ENCODE measurements at regions not wholly inside any gene's neighbourhood (a gene's known extent, or its start where the extent isn't known, plus 50 kb on each side); places are given as distances from the start of the nearest gene placed in this dataset.
A peak's percentile ranks its signal among the peaks of the same experiment; 100 is the strongest.

GRCh38 chr4:185895351-185895750 lies 83.4 kb upstream of the SORBS2 start:
- DNase-seq: no peak

GRCh38 chr4:185895866-185896265 lies 83.9 kb upstream of the SORBS2 start:
- no peak for DNase-seq

GRCh38 chr4:185896817-185897488 lies 85.0 kb upstream of the SORBS2 start:
- DNase-seq: no peak

- DNase-seq: no peak
Measured at GRCh38 chr4:185898413-185898812, 86.4 kb upstream of the SORBS2 start.

- no peak for DNase-seq
Measured at GRCh38 chr4:185899833-185900232, 87.8 kb upstream of the SORBS2 start.

GRCh38 chr4:185902654-185903053 lies 90.7 kb upstream of the SORBS2 start:
- DNase-seq: peak; percentile 1 to 28

GRCh38 chr4:185903205-185903604 lies 91.2 kb upstream of the SORBS2 start:
- DNase-seq: no peak

- no peak for DNase-seq
Measured at GRCh38 chr4:185904381-185904780, 92.4 kb upstream of the SORBS2 start.

- no peak for DNase-seq
Measured at GRCh38 chr4:185909972-185910371, 98.0 kb upstream of the SORBS2 start.

GRCh38 chr4:185911556-185912064 lies 99.6 kb upstream of the SORBS2 start:
- DNase-seq: no peak

- no peak for DNase-seq
Measured at GRCh38 chr4:185912779-185913178, 100.8 kb upstream of the SORBS2 start.

- DNase-seq: no peak
Measured at GRCh38 chr4:185914583-185915199, 102.7 kb upstream of the SORBS2 start.

- no peak for DNase-seq
Measured at GRCh38 chr4:185915271-185915670, 103.3 kb upstream of the SORBS2 start.

GRCh38 chr4:185915817-185916216 lies 103.8 kb upstream of the SORBS2 start:
- DNase-seq: no peak

GRCh38 chr4:185916231-185916630 lies 104.2 kb upstream of the SORBS2 start:
- DNase-seq: no peak

GRCh38 chr4:185916683-185917082 lies 104.7 kb upstream of the SORBS2 start:
- no peak for DNase-seq

GRCh38 chr4:185919107-185919506 lies 107.1 kb upstream of the SORBS2 start:
- DNase-seq: no peak

- DNase-seq: no peak
Measured at GRCh38 chr4:185920171-185920570, 108.2 kb upstream of the SORBS2 start.

GRCh38 chr4:185920691-185921260 lies 108.8 kb upstream of the SORBS2 start:
- no peak for DNase-seq

- no peak for DNase-seq
Measured at GRCh38 chr4:185921583-185922555, 109.9 kb upstream of the SORBS2 start.

- no peak for DNase-seq
Measured at GRCh38 chr4:185924458-185925044, 112.6 kb upstream of the SORBS2 start.

GRCh38 chr4:185925910-185926360 lies 113.9 kb upstream of the SORBS2 start:
- DNase-seq: no peak

- DNase-seq: no peak
Measured at GRCh38 chr4:185931375-185931774, 119.4 kb upstream of the SORBS2 start.
